B cell (primary cell): ENCODE measurements at regions not wholly inside any gene's neighbourhood (a gene's known extent, or its start where the extent isn't known, plus 50 kb on each side); places are given as distances from the start of the nearest gene placed in this dataset.
"Not testable (repeated sequence)": the region's sequence is repeated elsewhere in the genome, so short reads cannot be mapped to it uniquely, and the experiment has no call there.

Experiments used
- EZH2 ChIP-seq: IDR thresholded peaks from 2 replicates; pipeline ENCODE4 v1.6.1; 2012; ENCODE audit warnings: borderline replicate concordance, low read depth, mild to moderate bottlenecking, moderate library complexity, low read length; ENCODE audit not compliant: insufficient read depth, poor library complexity, severe bottlenecking
- TF ChIP-seq, protein P1 (sequence below): fragments of 200-600 bp; IDR thresholded peaks from one replicate; pipeline ENCODE4 v1.8.0; 2022; ENCODE audit warnings: antibody characterized with exemption, mild to moderate bottlenecking

DNA sequence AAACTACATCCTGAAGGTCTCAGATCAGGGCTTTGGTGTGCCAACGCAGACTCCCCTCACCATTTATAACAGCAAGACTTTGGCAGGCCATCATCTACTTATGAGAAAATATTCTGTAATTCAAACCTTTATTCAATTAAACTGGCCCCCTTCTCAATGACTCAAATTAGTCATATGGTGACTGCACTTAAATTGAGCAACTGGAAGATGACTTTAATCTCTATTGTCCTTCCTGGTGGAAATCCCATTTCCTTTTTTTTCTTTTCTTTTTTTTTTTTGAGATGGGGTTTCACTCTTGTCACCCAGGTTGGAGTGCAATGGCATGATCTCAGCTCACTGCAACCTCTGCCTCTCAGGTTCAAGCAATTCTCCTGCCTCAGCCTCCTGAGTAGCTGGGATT is 163.4 kb downstream of the SLC24A2 start:
- not testable (repeated sequence) for TF ChIP-seq EZH2
- TF ChIP-seq, protein P1, sequence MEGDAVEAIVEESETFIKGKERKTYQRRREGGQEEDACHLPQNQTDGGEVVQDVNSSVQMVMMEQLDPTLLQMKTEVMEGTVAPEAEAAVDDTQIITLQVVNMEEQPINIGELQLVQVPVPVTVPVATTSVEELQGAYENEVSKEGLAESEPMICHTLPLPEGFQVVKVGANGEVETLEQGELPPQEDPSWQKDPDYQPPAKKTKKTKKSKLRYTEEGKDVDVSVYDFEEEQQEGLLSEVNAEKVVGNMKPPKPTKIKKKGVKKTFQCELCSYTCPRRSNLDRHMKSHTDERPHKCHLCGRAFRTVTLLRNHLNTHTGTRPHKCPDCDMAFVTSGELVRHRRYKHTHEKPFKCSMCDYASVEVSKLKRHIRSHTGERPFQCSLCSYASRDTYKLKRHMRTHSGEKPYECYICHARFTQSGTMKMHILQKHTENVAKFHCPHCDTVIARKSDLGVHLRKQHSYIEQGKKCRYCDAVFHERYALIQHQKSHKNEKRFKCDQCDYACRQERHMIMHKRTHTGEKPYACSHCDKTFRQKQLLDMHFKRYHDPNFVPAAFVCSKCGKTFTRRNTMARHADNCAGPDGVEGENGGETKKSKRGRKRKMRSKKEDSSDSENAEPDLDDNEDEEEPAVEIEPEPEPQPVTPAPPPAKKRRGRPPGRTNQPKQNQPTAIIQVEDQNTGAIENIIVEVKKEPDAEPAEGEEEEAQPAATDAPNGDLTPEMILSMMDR: not testable (repeated sequence)
